DND-41 (cell line): ENCODE measurements at regions not wholly inside any gene's neighbourhood (a gene's known extent, or its start where the extent isn't known, plus 50 kb on each side); places are given as distances from the start of the nearest gene placed in this dataset.

Experiments used
- ATAC-seq: fragments of 200-7000 bp; cut with Tn5 transposase; 3 replicates; pipeline ENCODE4 v1.9.1; 2021; ENCODE audit warnings: low read depth; ENCODE audit not compliant: insufficient read depth
- DNase-seq: peaks from one replicate; pipeline ENCODE4 v3.0.0-alpha.2; 2020
- H2AFZ ChIP-seq: 2 replicates; pipeline ENCODE4 v1.6.0; 2012; ENCODE audit warnings: low read depth, low read length
- H3K27ac ChIP-seq: 2 replicates; pipeline ENCODE4 v1.5.1; 2012; ENCODE audit warnings: low read length, inconsistent platforms
- H3K27me3 ChIP-seq: fragments of 200-600 bp; sonication (generic); 2 replicates; pipeline ENCODE4 v1.6.0; 2012; ENCODE audit warnings: low read length, mild to moderate bottlenecking, inconsistent platforms; ENCODE audit not compliant: insufficient read depth, poor library complexity
- H3K36me3 ChIP-seq: 2 replicates; pipeline ENCODE4 v1.5.1; 2012; ENCODE audit warnings: low read length, inconsistent platforms; ENCODE audit not compliant: insufficient read depth
- H3K4me1 ChIP-seq: 2 replicates; pipeline ENCODE4 v1.5.1; 2012; ENCODE audit warnings: mild to moderate bottlenecking, low read length; ENCODE audit not compliant: insufficient read depth
- H3K4me2 ChIP-seq: 2 replicates; pipeline ENCODE4 v1.6.0; 2012; ENCODE audit warnings: mild to moderate bottlenecking, moderate library complexity, low read length, inconsistent platforms; ENCODE audit not compliant: insufficient read depth
- H3K4me3 ChIP-seq, 2 experiments: fragments of 200-600 bp in 1 of 2; shearing (Covaris generic) in 1 of 2; 2 replicates each; pipeline ENCODE4 v1.5.1; 2012 to 2016; ENCODE audit warnings: inconsistent platforms in 2 of 2, low read length in 2 of 2, mild to moderate bottlenecking in 2 of 2, low read depth in 1 of 2, moderate library complexity in 1 of 2
- H3K79me2 ChIP-seq: 2 replicates; pipeline ENCODE4 v1.6.0; 2012; ENCODE audit warnings: low read length, inconsistent platforms; ENCODE audit not compliant: insufficient read depth
- H3K9ac ChIP-seq: 2 replicates; pipeline ENCODE4 v1.6.0; 2012; ENCODE audit warnings: low read depth, mild to moderate bottlenecking, inconsistent platforms, low read length, moderate library complexity
- H3K9me3 ChIP-seq: 2 replicates; pipeline ENCODE4 v1.5.1; 2012; ENCODE audit warnings: low read length, moderate library complexity, mild to moderate bottlenecking, inconsistent platforms; ENCODE audit not compliant: insufficient read depth, severe bottlenecking
- H4K20me1 ChIP-seq: 2 replicates; pipeline ENCODE4 v1.6.0; 2012; ENCODE audit warnings: low read length; ENCODE audit not compliant: insufficient read depth
- EZH2 ChIP-seq: IDR thresholded peaks from 3 replicates; pipeline ENCODE4 v1.6.1; 2012; ENCODE audit warnings: borderline replicate concordance, low read depth, mild to moderate bottlenecking, moderate library complexity, low read length, inconsistent platforms; ENCODE audit not compliant: severe bottlenecking
- TF ChIP-seq, protein P1 (sequence below): IDR thresholded peaks from 2 replicates; pipeline ENCODE4 v1.5.1; 2012; ENCODE audit warnings: borderline replicate concordance, low read length, moderate library complexity, mild to moderate bottlenecking; ENCODE audit not compliant: poor library complexity, severe bottlenecking; ENCODE audit errors: extremely low read depth

DNA sequence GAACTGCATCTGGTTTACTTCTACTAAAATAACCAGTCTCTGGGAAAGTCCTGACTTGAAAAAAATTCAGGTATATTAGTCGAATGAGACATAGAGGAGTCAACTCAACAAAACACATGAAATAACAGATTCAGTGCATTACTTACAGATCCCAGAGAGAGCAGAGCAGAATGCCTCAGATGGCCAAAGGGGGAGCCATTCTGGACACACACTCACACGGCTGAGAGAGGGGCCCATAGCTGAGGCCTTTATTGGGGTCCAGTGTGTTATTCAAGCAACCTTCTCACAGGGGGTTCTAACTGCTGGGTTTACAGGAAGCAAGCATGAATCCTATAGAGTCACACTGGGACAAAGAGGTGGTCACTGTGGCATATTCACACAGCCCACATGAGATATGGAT lies 135.1 kb upstream of the SNRPN start:
- H3K36me3 ChIP-seq, result no peaks in the 10 kb centered on the region
- no peaks in the 10 kb centered on the region for H3K27me3 ChIP-seq
- no peaks in the 10 kb centered on the region for H3K79me2 ChIP-seq
- ATAC-seq (no peak), DNase-seq (no peak)
- H2AFZ ChIP-seq, result no peak overlapping the region
- H3K4me3 ChIP-seq, result no peak overlapping the region
- no peaks in the 10 kb centered on the region for H4K20me1 ChIP-seq
- H3K27ac ChIP-seq, result no peak overlapping the region
- peaks cover 3% of the 10 kb centered on the region for H3K9me3 ChIP-seq
- no peak overlapping the region for H3K4me2 ChIP-seq
- no peaks in the 10 kb centered on the region for H3K4me1 ChIP-seq
- TF ChIP-seq, protein P1, sequence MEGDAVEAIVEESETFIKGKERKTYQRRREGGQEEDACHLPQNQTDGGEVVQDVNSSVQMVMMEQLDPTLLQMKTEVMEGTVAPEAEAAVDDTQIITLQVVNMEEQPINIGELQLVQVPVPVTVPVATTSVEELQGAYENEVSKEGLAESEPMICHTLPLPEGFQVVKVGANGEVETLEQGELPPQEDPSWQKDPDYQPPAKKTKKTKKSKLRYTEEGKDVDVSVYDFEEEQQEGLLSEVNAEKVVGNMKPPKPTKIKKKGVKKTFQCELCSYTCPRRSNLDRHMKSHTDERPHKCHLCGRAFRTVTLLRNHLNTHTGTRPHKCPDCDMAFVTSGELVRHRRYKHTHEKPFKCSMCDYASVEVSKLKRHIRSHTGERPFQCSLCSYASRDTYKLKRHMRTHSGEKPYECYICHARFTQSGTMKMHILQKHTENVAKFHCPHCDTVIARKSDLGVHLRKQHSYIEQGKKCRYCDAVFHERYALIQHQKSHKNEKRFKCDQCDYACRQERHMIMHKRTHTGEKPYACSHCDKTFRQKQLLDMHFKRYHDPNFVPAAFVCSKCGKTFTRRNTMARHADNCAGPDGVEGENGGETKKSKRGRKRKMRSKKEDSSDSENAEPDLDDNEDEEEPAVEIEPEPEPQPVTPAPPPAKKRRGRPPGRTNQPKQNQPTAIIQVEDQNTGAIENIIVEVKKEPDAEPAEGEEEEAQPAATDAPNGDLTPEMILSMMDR, result no peak
- TF ChIP-seq EZH2, result no peak
- H3K9ac ChIP-seq, result no peak overlapping the region

DNA sequence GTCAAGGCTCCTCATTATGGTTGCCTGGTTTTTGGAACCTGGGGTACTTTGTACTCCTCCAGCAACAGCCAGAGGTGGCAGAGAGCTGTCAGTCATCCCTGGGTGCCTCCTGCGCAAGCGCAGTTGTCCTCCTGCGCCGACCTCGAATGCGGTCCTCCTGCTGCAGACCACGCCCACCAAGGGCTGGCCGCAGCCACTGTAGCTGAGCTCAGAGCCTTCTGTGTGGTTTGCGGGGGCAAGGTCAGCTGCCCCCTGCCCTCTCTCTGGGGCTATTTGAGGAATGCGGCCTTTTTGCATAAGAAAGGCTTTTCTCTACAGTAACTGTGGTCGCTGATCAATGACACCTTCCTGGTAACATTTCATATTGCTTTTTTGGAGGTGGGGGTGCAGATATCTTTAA lies 131.3 kb upstream of the SNRPN start:
- H3K27me3 ChIP-seq, result no peaks in the 10 kb centered on the region
- no peaks in the 10 kb centered on the region for H3K36me3 ChIP-seq
- peaks cover 3% of the 10 kb centered on the region for H3K9me3 ChIP-seq
- no peaks in the 10 kb centered on the region for H3K79me2 ChIP-seq
- no peak overlapping the region for H3K9ac ChIP-seq
- H3K4me1 ChIP-seq, result no peaks in the 10 kb centered on the region
- no peaks in the 10 kb centered on the region for H4K20me1 ChIP-seq
- ATAC-seq, result no peak
- H3K27ac ChIP-seq, result no peak overlapping the region
- no peak overlapping the region for H3K4me3 ChIP-seq
- no peak for DNase-seq
- TF ChIP-seq EZH2, result no peak
- TF ChIP-seq, protein P1, result no peak
- H2AFZ ChIP-seq, result no peak overlapping the region
- H3K4me2 ChIP-seq, result no peak overlapping the region

DNA sequence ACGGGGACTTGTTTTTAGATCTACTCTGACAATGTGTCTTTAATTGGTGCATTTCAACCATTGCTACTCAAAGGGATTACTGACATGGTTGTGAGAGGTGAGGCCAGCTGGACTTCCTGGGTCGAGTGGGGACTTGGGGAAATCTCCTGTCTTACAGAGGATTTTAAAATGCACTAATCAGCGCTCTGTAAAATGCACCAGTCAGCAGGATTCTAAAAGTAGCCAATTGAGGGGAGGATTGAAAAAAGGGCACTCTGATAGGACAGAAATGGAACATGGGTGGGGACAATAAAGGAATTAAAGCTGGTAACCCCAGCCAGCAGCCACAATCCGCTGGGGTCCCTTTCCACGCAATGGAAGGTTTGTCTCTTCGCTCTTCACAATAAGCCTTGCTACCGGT lies 122.5 kb upstream of the SNRPN start:
- Histone ChIP-seq H3K4me1 (no peaks in the 10 kb centered on the region), H3K9ac (no peak overlapping the region), H3K4me2 (no peak overlapping the region), H3K9me3 (no peaks in the 10 kb centered on the region), H3K4me3 (no peak overlapping the region), H3K27me3 (no peaks in the 10 kb centered on the region), H3K36me3 (no peaks in the 10 kb centered on the region), H3K27ac (no peak overlapping the region), H2AFZ (no peak overlapping the region), H3K79me2 (no peaks in the 10 kb centered on the region), H4K20me1 (no peaks in the 10 kb centered on the region)
- ATAC-seq (no peak), DNase-seq (no peak)
- TF ChIP-seq EZH2, result no peak
- TF ChIP-seq, protein P1, result no peak

DNA sequence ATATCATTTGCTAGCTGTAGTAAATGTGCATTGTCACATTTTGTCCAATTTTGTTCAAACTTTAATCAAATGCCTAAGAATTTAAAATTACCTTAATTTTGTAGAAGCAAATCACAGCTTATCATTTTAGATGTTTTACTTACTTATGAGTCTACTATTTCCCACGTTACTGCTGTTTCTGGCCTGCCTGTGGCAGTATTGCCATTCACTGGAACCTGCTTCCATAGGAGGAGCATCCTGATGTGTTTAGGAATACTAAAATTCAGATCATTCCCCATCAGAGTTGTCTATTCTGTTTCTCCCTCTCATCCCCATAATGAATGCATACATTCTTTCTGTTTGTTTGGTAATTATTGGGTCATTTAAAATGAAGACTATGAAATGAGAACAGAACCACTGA lies 119.5 kb upstream of the SNRPN start:
- Histone ChIP-seq H3K27ac (no peak overlapping the region), H2AFZ (no peak overlapping the region), H3K4me1 (no peaks in the 10 kb centered on the region), H3K9me3 (no peaks in the 10 kb centered on the region), H3K9ac (no peak overlapping the region), H3K4me2 (no peak overlapping the region), H3K27me3 (no peaks in the 10 kb centered on the region), H3K4me3 (no peak overlapping the region), H4K20me1 (no peaks in the 10 kb centered on the region), H3K79me2 (no peaks in the 10 kb centered on the region), H3K36me3 (no peaks in the 10 kb centered on the region)
- no peak for DNase-seq
- TF ChIP-seq EZH2, result no peak
- TF ChIP-seq, protein P1, result peak; percentile 32
- ATAC-seq, result no peak
